Activated CD4-positive, alpha-beta T cell treated with anti-CD3 and anti-CD28 coated beads for 36 hours (primary cell): ENCODE measurements at regions not wholly inside any gene's neighbourhood (a gene's known extent, or its start where the extent isn't known, plus 50 kb on each side); places are given as distances from the start of the nearest gene placed in this dataset.

ENCODE experiments used
- ATAC-seq: fragments of 200-7000 bp; cut with Tn5 transposase; one replicate; pipeline ENCODE4 v1.10.0; 2021; ENCODE audit warnings: mild to moderate bottlenecking, moderate library complexity
- CTCF ChIA-PET: fragments of 350-600 bp; sonication (Branson Sonifier 250); formaldehyde crosslinking; loops from one replicate; lab custom pipeline; 2021; ENCODE audit warnings: antibody characterized with exemption; lab: Charles Lee
- POLR2A ChIA-PET: fragments of 350-600 bp; sonication (Branson Sonifier 250); formaldehyde crosslinking; loops from one replicate; lab custom pipeline; 2021; ENCODE audit warnings: antibody characterized with exemption, inconsistent platforms; lab: Charles Lee
- DNase-seq: peaks from one replicate; pipeline ENCODE4 v3.0.0-alpha.2; 2020
- H3K27ac Mint-ChIP-seq: one replicate; pipeline ENCODE4 v1.8.0; 2021; ENCODE audit warnings: mixed read lengths
- H3K27me3 Mint-ChIP-seq: one replicate; pipeline ENCODE4 v1.8.0; 2021; ENCODE audit warnings: mixed read lengths
- H3K36me3 Mint-ChIP-seq: one replicate; pipeline ENCODE4 v1.8.0; 2021; ENCODE audit warnings: low read depth, mixed read lengths
- H3K4me1 Mint-ChIP-seq: one replicate; pipeline ENCODE4 v1.8.0; 2021; ENCODE audit warnings: mixed read lengths
- H3K4me3 Mint-ChIP-seq: one replicate; pipeline ENCODE4 v1.8.0; 2021; ENCODE audit warnings: mild to moderate bottlenecking, moderate library complexity, mixed read lengths
- H3K9me3 Mint-ChIP-seq: one replicate; pipeline ENCODE4 v1.8.0; 2021; ENCODE audit warnings: low read depth, mixed read lengths
- intact Hi-C, 2 experiments: fragments of 100-400 bp; cut with DNase I in 1 of 2; cut with micrococcal nuclease in 1 of 2; formaldehyde crosslinking; loops; one replicate each; pipeline versions ENCODE4 v1.14.2 to v1.15.1; 2022 to 2024; cut with DNase I, micrococcal nuclease

- Mint-ChIP-seq H3K9me3 (peaks cover 5% of the 10 kb centered on the region), H3K4me1 (no peaks in the 10 kb centered on the region), H3K27ac (no peak overlapping the region), H3K36me3 (no peaks in the 10 kb centered on the region), H3K4me3 (no peak overlapping the region), H3K27me3 (no peaks in the 10 kb centered on the region)
- ChIA-PET POLR2A (no interaction called here), CTCF (no interaction called here)
- no peak for DNase-seq
- ATAC-seq: no peak
- intact Hi-C loops: no loop called here
Observed at GRCh38 chr18:68072744-68073143, 556.2 kb upstream of the DSEL start.

- Mint-ChIP-seq H3K27me3 (no peaks in the 10 kb centered on the region), H3K36me3 (no peaks in the 10 kb centered on the region)
- CTCF ChIA-PET: no interaction called here
Observed at GRCh38 chr18:68060871-68061270, 544.4 kb upstream of the DSEL start.

GRCh38 chr18:68056936-68057335 lies 540.4 kb upstream of the DSEL start:
- no peaks in the 10 kb centered on the region for H3K4me1 Mint-ChIP-seq
- ChIA-PET POLR2A (no interaction called here), CTCF (no interaction called here)
- H3K36me3 Mint-ChIP-seq: no peaks in the 10 kb centered on the region
- ATAC-seq (no peak), DNase-seq (no peak)
- no peak overlapping the region for H3K4me3 Mint-ChIP-seq
- peaks cover 2% of the 10 kb centered on the region for H3K9me3 Mint-ChIP-seq
- H3K27ac Mint-ChIP-seq: no peak overlapping the region
- H3K27me3 Mint-ChIP-seq: no peaks in the 10 kb centered on the region
- intact Hi-C loops: no loop called here

More at GRCh38 chr18:68060871-68061270, 544.4 kb upstream of the DSEL start:
- H3K27ac Mint-ChIP-seq: no peak overlapping the region
- H3K4me3 Mint-ChIP-seq: no peak overlapping the region
- H3K4me1 Mint-ChIP-seq: no peaks in the 10 kb centered on the region
- peaks cover 3% of the 10 kb centered on the region for H3K9me3 Mint-ChIP-seq
- intact Hi-C loops: no loop called here
- no peak for ATAC-seq
- DNase-seq: no peak
- POLR2A ChIA-PET: no interaction called here

- H3K27ac Mint-ChIP-seq: no peak overlapping the region
- no peaks in the 10 kb centered on the region for H3K9me3 Mint-ChIP-seq
- intact Hi-C loops: no loop called here
- ATAC-seq (no peak), DNase-seq (no peak)
- no peaks in the 10 kb centered on the region for H3K36me3 Mint-ChIP-seq
- CTCF ChIA-PET: no interaction called here
- H3K4me3 Mint-ChIP-seq: no peak overlapping the region
- H3K27me3 Mint-ChIP-seq: no peaks in the 10 kb centered on the region
- no peaks in the 10 kb centered on the region for H3K4me1 Mint-ChIP-seq
- POLR2A ChIA-PET: no interaction called here
Observed at GRCh38 chr18:68054669-68055068, 538.1 kb upstream of the DSEL start.

GRCh38 chr18:68053290-68053689 lies 536.8 kb upstream of the DSEL start:
- ATAC-seq (no peak), DNase-seq (no peak)
- CTCF ChIA-PET: no interaction called here
- no peaks in the 10 kb centered on the region for H3K4me1 Mint-ChIP-seq
- H3K36me3 Mint-ChIP-seq: no peaks in the 10 kb centered on the region
- H3K27ac Mint-ChIP-seq: no peak overlapping the region
- POLR2A ChIA-PET: no interaction called here
- H3K27me3 Mint-ChIP-seq: no peaks in the 10 kb centered on the region
- intact Hi-C loops: no loop called here
- no peaks in the 10 kb centered on the region for H3K9me3 Mint-ChIP-seq
- no peak overlapping the region for H3K4me3 Mint-ChIP-seq

- ChIA-PET POLR2A (no interaction called here), CTCF (no interaction called here)
- Mint-ChIP-seq H3K27me3 (no peaks in the 10 kb centered on the region), H3K9me3 (no peaks in the 10 kb centered on the region), H3K4me3 (no peak overlapping the region), H3K27ac (no peak overlapping the region), H3K4me1 (no peaks in the 10 kb centered on the region), H3K36me3 (no peaks in the 10 kb centered on the region)
- ATAC-seq (no peak), DNase-seq (no peak)
- intact Hi-C loops: no loop called here
Observed at GRCh38 chr18:68041327-68041726, 524.8 kb upstream of the DSEL start.

- H3K9me3 Mint-ChIP-seq: no peaks in the 10 kb centered on the region
- ChIA-PET POLR2A (no interaction called here), CTCF (no interaction called here)
- no peak for ATAC-seq
- no peaks in the 10 kb centered on the region for H3K4me1 Mint-ChIP-seq
- H3K4me3 Mint-ChIP-seq: no peak overlapping the region
- H3K27ac Mint-ChIP-seq: no peak overlapping the region
- no peaks in the 10 kb centered on the region for H3K36me3 Mint-ChIP-seq
- DNase-seq: no peak
- H3K27me3 Mint-ChIP-seq: no peaks in the 10 kb centered on the region
- intact Hi-C loops: no loop called here
Observed at GRCh38 chr18:68040198-68040597, 523.7 kb upstream of the DSEL start.

- Mint-ChIP-seq H3K4me1 (no peaks in the 10 kb centered on the region), H3K27me3 (no peaks in the 10 kb centered on the region), H3K4me3 (no peak overlapping the region), H3K36me3 (no peaks in the 10 kb centered on the region), H3K27ac (no peak overlapping the region), H3K9me3 (no peaks in the 10 kb centered on the region)
- POLR2A ChIA-PET: no interaction called here
- DNase-seq: no peak
- CTCF ChIA-PET: no interaction called here
- no peak for ATAC-seq
- intact Hi-C loops: loop anchor here in 1 of 2 experiments (5.0 kb wide), 1 partner anchor 499 kb away; no protein-coding TSS in a partner anchor
Observed at GRCh38 chr18:68035774-68036522, 519.4 kb upstream of the DSEL start.

GRCh38 chr18:68034296-68034695 lies 517.8 kb upstream of the DSEL start:
- Mint-ChIP-seq H3K4me3 (no peak overlapping the region), H3K36me3 (no peaks in the 10 kb centered on the region), H3K27ac (no peak overlapping the region), H3K27me3 (no peaks in the 10 kb centered on the region), H3K4me1 (no peaks in the 10 kb centered on the region), H3K9me3 (no peaks in the 10 kb centered on the region)
- DNase-seq (no peak), ATAC-seq (no peak)
- CTCF ChIA-PET: no interaction called here
- intact Hi-C loops: no loop called here
- POLR2A ChIA-PET: no interaction called here

- ATAC-seq: no peak
- no peaks in the 10 kb centered on the region for H3K27me3 Mint-ChIP-seq
- no peak overlapping the region for H3K4me3 Mint-ChIP-seq
- H3K9me3 Mint-ChIP-seq: no peaks in the 10 kb centered on the region
- H3K27ac Mint-ChIP-seq: no peak overlapping the region
- intact Hi-C loops: no loop called here
- ChIA-PET POLR2A (no interaction called here), CTCF (no interaction called here)
- no peak for DNase-seq
- H3K4me1 Mint-ChIP-seq: no peaks in the 10 kb centered on the region
- no peaks in the 10 kb centered on the region for H3K36me3 Mint-ChIP-seq
Observed at GRCh38 chr18:68033466-68033865, 516.9 kb upstream of the DSEL start.

- DNase-seq (no peak), ATAC-seq (no peak)
- H3K36me3 Mint-ChIP-seq: no peaks in the 10 kb centered on the region
- POLR2A ChIA-PET: no interaction called here
- H3K27me3 Mint-ChIP-seq: no peaks in the 10 kb centered on the region
- CTCF ChIA-PET: no interaction called here
- no peak overlapping the region for H3K4me3 Mint-ChIP-seq
- H3K4me1 Mint-ChIP-seq: no peaks in the 10 kb centered on the region
- intact Hi-C loops: no loop called here
- H3K27ac Mint-ChIP-seq: no peak overlapping the region
- no peaks in the 10 kb centered on the region for H3K9me3 Mint-ChIP-seq
Observed at GRCh38 chr18:68024716-68025115, 508.2 kb upstream of the DSEL start.

GRCh38 chr18:68017385-68017784 lies 500.9 kb upstream of the DSEL start:
- DNase-seq (no peak), ATAC-seq (no peak)
- Mint-ChIP-seq H3K4me1 (no peaks in the 10 kb centered on the region), H3K4me3 (no peak overlapping the region), H3K27me3 (no peaks in the 10 kb centered on the region), H3K27ac (no peak overlapping the region), H3K9me3 (no peaks in the 10 kb centered on the region), H3K36me3 (no peaks in the 10 kb centered on the region)
- intact Hi-C loops: no loop called here
- POLR2A ChIA-PET: no interaction called here
- CTCF ChIA-PET: no interaction called here
